Umbilical cord (tissue), 1 donor: ENCODE measurements at regions not wholly inside any gene's neighbourhood (a gene's known extent, or its start where the extent isn't known, plus 50 kb on each side); places are given as distances from the start of the nearest gene placed in this dataset.
"Not testable (repeated sequence)": the region's sequence is repeated elsewhere in the genome, so short reads cannot be mapped to it uniquely, and the experiment has no call there.

ENCODE experiments used
- DNase-seq: peaks from one replicate; pipeline ENCODE4 v3.0.0-alpha.2; 2015; ENCODE audit warnings: low spot score

GRCh38 chr15:87675271-87675670, 581.3 kb downstream of the NTRK3 start:
- DNase-seq = no peak

- peak; percentile 40 for DNase-seq
Measured at GRCh38 chr15:87672309-87673288, 583.9 kb downstream of the NTRK3 start.

DNA sequence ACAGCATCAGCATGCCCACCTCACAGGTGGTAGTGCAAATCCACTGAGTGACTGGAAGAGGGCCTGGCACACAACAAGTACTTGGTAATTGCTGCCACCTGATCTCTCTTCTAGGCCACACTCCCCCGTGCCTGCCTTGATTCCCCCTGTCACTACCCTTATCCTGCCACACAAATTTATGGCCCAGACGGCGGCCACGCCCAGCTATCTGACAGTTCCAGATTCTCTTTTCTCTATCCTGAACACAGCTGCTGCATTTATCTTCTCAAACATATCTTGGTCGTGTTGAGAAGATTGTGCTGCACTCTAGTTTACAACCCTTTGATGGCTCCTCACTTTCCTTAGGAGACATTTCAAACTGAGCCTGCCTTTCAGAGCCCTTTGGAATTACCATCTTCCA, 585.2 kb downstream of the NTRK3 start:
- DNase-seq = no peak

DNA sequence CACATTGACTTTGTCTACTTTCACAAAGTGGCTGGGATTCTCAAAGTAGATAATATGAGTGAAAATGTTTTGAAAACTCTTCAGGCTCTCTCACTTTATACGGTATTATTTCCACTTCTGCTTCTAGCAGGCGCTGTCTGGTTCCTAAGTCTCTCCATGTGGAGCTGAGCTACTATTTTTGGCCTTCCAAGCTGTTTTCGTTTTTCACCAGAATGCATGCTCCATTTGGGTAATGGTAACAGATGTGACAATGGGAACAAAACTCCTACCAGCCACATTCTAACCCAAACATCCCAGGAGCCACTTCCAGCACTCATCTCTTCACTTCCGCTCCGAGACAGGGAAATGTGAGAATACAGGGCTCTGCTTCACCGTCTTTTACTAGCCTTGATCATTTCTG, 586.7 kb downstream of the NTRK3 start:
- peak; percentile 19 for DNase-seq

- not testable (repeated sequence) for DNase-seq
Measured at GRCh38 chr15:87668768-87669564, 587.6 kb downstream of the NTRK3 start.

DNA sequence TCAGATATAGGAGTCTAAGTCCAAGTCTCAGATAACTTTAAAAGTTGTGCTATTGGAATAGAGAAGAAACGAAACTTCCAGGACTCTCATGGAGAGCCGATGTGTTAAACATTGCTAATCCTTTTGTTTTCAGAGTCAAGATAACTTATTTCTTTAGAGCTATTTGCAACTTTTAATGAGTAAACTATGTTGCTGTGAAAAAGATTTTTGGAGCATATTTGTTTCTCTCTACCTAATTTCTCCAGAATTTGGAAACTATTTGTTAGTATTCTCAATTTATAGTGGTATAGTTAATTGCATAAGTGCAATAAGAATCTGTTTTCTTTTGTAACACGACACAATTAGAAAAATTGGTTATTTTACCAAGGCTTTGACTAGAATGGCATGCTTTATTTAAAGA, 588.9 kb downstream of the NTRK3 start:
- no peak for DNase-seq

GRCh38 chr15:87662575-87662974, 594.0 kb downstream of the NTRK3 start:
- no peak for DNase-seq

- no peak for DNase-seq
Measured at GRCh38 chr15:87661454-87662355, 594.8 kb downstream of the NTRK3 start.

DNA sequence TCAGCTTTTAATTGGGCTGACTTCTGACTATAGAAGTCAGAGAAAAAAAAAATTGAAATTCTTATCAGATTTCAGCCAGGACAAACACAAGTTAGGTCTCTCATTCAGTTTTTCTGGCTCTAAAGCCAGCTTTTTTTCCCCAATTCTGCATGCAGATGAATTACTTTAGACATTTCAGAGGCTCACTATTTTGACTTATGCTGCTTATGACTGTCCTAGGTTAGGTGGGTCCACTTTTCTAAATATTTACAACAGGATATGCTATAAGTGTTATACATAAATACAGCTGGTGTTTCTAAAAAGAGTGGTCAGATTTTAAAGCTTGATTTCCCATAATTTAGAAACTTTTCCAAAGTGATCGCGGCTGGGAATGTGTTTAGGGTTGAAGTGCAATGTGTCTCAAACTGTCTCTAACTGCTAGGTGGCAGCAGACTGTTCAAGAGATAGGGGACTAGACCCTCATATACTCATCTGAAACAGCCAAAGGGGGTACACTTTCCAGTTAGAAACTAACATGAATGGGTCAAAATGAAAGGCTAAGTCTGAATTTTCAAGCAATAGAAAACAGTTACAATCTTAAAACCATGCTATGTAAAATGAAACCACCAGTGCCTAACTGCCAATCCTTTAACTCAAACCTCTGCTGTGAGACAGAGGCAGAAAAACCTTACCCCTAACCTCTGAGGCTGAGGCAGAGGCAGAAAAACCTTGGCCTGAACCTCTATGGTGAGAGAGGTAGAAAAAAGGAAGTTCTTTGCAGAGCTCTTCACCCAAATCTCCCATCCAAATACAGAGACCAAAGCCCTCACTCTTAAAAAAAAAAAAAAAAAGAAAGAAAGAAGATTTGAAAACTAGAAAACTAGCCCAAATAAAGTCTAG, 596.0 kb downstream of the NTRK3 start:
- no peak for DNase-seq

DNA sequence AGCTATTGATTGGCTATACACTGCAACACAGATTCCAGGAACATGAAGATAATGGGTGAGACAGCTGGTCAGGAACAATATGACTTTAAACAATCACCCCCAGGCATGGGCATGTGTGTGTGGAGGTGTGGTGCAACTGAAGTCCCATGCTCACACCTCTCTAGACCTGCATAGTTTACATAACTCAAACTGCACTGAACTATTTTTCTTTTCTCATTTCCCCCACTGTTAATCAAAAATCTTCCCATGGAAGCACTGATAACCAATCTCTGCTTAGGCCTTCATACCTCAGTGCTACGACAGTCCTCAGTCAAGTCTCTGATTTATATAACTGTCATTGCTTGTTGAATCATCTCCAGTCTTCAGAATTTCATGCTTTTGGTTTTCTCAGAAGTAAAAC, 600.2 kb downstream of the NTRK3 start:
- DNase-seq = no peak

DNA sequence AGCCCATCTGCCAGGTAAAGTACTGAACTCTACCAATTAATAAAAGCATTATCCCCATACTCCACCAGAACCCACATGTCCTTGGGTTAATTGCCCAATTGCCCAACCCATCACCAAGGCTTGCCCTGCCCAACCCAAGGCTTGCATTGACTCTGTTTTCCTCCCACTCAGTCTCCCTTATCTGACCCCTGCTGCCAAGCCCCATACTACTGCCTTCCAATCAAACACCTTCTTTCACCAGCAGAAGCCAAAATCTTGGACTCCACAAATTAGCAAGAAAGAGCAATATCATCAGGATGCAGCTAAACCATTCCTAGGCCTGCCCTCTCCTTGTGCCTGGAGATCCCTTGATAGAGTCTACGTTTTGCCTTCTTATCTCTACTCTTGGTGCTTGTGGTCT, 602.9 kb downstream of the NTRK3 start:
- no peak for DNase-seq

- no peak for DNase-seq
Measured at GRCh38 chr15:87649175-87649574, 607.4 kb downstream of the NTRK3 start.

GRCh38 chr15:87648278-87648677, 608.3 kb downstream of the NTRK3 start:
- DNase-seq = peak; percentile 89

DNA sequence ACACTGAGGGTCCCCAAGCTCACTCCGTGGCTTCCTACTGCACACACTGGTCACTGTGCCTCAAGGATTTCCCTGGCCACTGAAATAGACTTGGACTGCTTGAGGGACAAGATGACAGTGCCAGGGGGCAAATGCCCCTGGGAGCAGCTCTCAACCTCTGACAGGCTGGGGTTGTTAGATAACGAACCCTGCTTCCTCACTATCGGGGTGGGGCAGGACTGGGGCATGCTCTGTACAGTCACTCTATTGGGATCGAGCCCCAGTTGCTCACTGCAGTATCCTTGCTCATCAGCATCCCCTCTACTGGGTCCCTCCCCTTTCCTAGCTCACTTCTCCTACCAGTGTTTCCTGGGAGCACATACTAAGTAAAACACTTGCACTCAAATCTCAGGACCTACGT, 610.8 kb downstream of the NTRK3 start:
- DNase-seq = no peak

DNA sequence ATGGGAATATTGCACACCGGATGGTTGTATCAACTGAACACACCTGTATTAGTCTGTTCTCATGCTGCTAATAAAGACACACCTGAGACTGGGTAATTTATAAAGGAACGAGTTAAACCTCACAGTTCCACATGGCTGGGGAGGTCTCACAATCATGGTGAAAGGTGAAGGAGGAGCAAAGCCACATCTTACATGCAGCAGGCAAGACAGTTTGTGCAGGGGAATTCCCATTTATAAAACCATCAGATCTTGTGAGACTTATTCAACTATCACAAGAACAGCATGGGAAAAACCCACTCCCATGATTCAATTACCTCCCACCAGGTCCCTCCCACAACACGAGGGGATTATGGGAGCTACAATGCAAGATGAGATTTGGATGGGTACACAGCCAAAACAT, 613.5 kb downstream of the NTRK3 start:
- DNase-seq = not testable (repeated sequence)

- DNase-seq = no peak
Measured at GRCh38 chr15:87639305-87640011, 617.1 kb downstream of the NTRK3 start.

DNA sequence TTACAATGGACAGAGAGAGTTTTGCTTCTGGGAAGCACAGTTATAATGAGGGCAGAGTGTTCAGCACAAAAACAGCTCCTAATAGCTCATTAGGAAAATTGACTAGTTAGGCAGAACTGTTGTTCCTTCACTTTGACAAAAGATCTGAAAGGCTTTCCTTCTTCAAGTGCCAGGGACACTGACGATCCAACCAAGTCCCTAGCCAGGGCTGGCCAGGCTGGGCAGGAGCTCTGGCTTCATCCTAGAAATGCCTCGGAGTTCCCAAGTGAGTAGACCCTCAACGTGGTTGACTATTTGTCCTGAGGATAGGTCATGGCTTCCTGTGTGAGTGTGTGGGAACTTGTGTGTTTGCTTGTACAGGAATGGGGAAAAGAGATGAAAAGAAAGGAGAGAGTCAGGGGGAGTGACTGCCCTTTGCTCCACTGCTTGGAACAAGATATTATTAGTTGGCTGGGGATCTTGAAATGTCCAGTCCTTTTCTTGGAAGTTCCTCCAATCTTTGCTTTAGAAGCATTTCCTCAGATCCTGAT, 617.9 kb downstream of the NTRK3 start:
- DNase-seq = no peak

- DNase-seq = peak; percentile 23
Measured at GRCh38 chr15:87634361-87634760, 622.2 kb downstream of the NTRK3 start.

GRCh38 chr15:87633525-87633924, 623.0 kb downstream of the NTRK3 start:
- no peak for DNase-seq

- DNase-seq = no peak
Measured at GRCh38 chr15:87632364-87632763, 624.2 kb downstream of the NTRK3 start.
